ENCODE measurements at regions not wholly inside any gene's neighbourhood (a gene's known extent, or its start where the extent isn't known, plus 50 kb on each side); places are given as distances from the start of the nearest gene placed in this dataset.

DNA sequence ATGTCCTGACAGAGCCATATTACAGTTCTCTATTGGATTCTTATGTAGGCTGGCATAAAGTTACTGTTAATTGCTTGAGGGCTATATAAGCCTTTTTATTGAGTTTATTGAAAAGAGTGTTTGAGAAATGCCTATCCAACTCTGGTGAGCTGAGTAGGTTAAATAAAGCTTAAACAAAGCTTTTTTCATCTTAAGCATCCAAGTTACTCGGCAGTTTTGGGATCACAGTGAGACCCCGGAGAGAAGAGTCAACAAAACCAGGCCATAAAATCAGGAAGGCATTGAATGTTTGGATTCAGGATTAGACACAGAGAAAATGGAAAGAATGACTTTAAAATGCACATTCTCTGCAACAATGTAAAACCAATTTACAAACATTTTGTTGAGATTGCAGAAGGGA is 588.5 kb downstream of the DACH1 start:
- TF ChIP-seq, protein P1, sequence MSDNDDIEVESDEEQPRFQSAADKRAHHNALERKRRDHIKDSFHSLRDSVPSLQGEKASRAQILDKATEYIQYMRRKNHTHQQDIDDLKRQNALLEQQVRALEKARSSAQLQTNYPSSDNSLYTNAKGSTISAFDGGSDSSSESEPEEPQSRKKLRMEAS (IDR thresholded peaks at IDR 0.05; ENCODE audit: low read depth, low read length): no peak
- TF ChIP-seq, protein P2, sequence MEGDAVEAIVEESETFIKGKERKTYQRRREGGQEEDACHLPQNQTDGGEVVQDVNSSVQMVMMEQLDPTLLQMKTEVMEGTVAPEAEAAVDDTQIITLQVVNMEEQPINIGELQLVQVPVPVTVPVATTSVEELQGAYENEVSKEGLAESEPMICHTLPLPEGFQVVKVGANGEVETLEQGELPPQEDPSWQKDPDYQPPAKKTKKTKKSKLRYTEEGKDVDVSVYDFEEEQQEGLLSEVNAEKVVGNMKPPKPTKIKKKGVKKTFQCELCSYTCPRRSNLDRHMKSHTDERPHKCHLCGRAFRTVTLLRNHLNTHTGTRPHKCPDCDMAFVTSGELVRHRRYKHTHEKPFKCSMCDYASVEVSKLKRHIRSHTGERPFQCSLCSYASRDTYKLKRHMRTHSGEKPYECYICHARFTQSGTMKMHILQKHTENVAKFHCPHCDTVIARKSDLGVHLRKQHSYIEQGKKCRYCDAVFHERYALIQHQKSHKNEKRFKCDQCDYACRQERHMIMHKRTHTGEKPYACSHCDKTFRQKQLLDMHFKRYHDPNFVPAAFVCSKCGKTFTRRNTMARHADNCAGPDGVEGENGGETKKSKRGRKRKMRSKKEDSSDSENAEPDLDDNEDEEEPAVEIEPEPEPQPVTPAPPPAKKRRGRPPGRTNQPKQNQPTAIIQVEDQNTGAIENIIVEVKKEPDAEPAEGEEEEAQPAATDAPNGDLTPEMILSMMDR (IDR thresholded peaks at IDR 0.05; ENCODE audit: low read depth, low read length): no peak
- no peak for TF ChIP-seq MYC (IDR thresholded peaks at IDR 0.05; ENCODE audit: low read depth, low read length)

Measured in NB4 (cell line).